ENCODE measurements at regions not wholly inside any gene's neighbourhood (a gene's known extent, or its start where the extent isn't known, plus 50 kb on each side); places are given as distances from the start of the nearest gene placed in this dataset.
"Not testable (repeated sequence)": the region's sequence is repeated elsewhere in the genome, so short reads cannot be mapped to it uniquely, and the experiment has no call there.

DNA sequence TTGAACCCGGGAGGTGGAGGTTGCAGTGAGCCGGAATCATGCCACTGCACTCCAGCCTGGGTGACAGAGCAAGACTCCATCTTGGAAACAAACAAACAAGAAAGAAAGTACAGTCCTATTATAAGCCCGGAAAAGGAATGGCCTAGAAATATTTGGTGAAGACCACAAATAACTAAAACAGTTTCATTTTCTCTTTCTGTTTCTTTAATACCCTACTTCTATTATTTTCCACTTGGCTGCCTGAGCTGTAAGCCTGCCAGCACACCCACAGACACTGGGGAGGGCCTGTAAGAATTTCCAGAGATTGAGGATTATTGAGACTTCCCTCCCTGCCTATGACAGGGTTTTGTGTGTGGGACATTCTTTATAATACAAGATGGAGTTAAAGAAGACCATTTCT is 188.0 kb upstream of the DCC start:
- DNase-seq (ENCODE audit: low spot score) = no peak
- in situ Hi-C loops (cut with HindIII; ENCODE audit: low sequenced_read_pairs) = no loop called here

DNA sequence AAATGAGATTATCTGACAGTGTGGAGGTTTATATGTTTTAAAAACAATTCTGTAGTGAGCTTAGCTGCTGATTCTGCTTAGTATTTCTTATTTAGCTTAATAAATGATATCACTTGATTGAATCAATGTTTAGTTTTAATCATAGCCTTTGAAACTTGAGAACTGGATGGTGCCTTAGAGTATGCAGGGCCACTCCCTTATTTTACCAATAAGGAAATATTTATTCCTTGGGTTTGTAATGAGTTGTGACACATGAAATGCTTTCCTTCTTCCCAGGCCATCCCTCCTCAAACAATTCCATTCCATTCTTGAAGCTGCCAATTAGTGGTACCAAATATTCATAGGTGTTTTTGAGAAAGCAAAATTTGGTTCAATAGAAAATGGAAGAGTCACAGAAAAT is 183.8 kb upstream of the DCC start:
- in situ Hi-C loops (cut with HindIII; ENCODE audit: low sequenced_read_pairs) = no loop called here
- DNase-seq (ENCODE audit: low spot score) = no peak

DNA sequence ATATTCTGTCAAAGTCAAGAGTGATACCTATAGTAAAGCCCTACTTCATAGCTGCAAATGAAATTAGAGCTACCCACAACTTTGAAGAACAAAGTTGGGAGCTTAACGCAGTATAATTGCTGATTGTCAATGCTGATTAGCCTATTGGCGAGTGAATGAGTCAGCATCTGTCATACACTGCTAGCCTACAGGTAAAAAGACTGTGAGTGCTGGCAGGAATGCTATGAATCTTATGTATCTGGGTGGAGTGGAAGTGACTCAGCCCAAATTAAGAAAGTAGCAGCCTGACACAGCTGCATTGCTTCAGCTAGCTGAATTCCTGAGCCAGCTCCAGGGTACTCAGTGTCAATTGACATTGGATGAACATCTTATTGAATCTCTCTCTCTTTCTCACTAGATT is 179.4 kb upstream of the DCC start:
- DNase-seq (ENCODE audit: low spot score) = no peak

DNA sequence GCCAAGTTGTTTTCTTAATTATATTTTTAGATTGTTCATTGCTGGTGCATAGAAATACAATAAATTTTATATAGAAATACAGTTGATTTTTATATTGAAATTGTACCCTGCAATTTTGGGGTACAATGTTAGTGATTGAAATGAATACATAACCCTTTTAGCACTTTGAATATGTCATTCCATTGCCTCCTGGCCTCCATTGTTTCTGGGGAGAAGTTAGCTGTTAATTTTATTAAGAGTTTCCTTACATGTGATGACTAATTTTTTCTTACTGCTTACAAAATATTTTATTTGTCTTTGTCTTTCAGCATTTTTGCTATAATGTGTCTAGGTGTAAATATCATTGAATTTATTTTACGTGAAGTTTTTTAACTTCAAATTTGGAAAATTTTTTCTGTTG is 176.5 kb upstream of the DCC start:
- in situ Hi-C loops (cut with HindIII; ENCODE audit: low sequenced_read_pairs) = no loop called here
- DNase-seq (ENCODE audit: low spot score) = no peak

More for the DNA sequence above, 179.4 kb upstream of the DCC start:
- in situ Hi-C loops (cut with HindIII; ENCODE audit: low sequenced_read_pairs) = no loop called here

DNA sequence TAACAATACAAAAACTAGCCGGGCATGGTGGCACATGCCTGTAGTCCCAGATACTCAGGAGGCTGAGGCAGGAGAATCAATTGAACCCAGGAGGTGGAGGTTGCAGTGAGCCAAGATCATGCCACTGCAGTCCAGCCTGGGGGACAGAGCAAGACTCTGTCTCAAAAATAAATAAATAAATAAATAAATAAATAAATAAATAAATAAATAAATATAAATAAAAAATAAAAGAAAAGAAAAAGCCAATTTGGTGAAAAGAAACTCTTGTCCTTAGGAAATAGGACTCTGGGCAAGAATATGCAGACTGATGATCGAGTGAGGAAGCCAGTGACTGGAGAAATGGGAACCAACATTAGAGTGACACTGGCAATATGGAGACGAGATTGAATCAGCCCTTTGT is 171.9 kb upstream of the DCC start:
- DNase-seq (ENCODE audit: low spot score); in situ Hi-C loops (cut with HindIII; ENCODE audit: low sequenced_read_pairs): not testable (repeated sequence)

DNA sequence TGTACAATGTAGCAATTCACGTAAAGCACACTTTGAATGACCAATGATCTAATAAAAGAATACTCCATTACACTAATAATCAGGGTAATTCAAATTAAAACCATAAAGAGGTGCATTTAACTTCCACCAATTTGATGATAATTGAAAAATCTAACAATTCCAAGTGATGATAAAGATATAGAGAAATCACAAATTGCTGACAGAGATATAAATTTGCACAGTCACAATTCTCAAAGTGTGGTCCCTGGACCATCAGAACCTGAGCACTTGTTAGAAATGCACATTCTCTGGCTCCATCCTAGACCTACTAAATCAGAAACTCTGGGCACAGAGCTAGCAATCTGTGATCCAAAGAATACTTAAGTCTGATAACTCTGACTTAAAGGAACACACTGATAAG is 165.8 kb upstream of the DCC start:
- in situ Hi-C loops (cut with HindIII; ENCODE audit: low sequenced_read_pairs) = no loop called here
- no peak for DNase-seq (ENCODE audit: low spot score)

DNA sequence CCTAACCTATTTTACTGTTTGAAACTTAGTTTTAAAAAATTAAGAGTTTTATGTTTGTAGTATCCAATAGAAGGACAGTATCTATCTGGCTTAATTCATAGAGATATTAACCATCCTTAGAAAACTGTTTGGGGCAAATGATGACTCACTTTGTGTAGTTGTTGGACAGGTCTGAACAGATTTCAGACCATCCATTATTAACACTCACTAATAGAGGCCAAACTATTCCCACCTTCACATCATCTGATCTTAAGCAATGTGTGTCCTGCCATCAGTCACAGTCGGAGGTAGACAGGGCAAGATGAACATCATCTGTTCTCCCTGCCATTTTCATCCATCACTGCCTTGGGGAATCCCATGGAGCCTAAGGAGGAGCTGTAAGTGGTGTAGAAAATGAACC is 164.6 kb upstream of the DCC start:
- no peak for DNase-seq (ENCODE audit: low spot score)
- in situ Hi-C loops (cut with HindIII; ENCODE audit: low sequenced_read_pairs) = no loop called here

DNA sequence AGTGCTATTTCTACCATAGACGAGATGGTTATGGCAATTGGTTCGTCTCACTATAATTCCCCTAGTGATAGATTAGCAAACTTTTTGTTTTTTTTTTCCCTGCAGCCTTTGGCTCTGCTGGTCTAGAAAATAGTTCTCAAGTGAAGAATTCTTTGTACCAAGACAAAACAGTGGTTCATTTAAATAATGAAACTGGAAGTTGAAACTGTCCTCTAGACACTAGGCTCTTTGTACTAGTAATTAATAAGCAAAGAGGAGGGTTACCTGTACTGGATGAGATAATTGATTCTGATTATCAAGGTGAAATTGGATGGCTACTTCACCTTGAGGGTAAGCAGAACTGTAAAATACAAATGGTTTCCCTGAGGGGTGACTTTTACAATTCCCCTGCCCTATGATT is 156.9 kb upstream of the DCC start:
- DNase-seq (ENCODE audit: low spot score) = no peak
- in situ Hi-C loops (cut with HindIII; ENCODE audit: low sequenced_read_pairs) = no loop called here

DNA sequence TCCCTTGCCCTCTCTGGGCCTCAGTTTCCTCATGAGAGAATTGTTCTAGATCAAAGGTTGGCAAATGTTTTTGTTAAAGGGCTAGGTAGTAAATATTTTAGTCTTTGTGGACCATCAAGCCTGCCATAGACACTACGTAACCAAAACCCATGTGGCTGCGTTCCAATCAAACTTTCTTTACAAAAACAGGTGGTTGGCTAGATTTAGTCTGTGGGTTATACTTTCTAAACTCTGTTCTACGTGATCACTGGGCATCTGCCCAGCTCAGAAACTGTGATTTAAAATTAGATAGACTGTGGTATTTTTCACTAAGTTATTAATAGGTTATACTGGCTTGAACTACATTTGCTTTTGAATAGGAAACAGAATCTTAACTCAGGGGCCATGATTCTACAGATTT is 149.8 kb upstream of the DCC start:
- no peak for DNase-seq (ENCODE audit: low spot score)
- in situ Hi-C loops (cut with HindIII; ENCODE audit: low sequenced_read_pairs) = no loop called here

DNA sequence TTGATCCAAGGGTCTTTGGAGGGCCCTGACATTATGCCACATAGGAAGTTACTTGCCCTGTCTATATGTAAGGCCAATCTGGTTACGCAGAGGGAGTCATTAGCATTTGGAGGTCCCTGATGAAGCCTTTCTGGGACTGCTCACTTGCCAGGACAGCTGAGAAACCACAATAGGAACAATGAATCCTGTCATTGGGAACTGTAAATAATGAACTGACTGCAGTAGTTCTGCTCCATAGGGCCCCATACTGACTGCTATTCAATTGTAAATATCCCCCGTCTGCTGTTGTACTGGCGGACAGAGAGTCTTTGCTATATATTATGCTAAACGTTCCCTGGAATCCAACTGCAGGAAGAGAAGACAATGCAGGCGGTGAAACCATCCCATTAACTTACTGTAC is 149.4 kb upstream of the DCC start:
- no peak for DNase-seq (ENCODE audit: low spot score)
- in situ Hi-C loops (cut with HindIII; ENCODE audit: low sequenced_read_pairs) = no loop called here

DNA sequence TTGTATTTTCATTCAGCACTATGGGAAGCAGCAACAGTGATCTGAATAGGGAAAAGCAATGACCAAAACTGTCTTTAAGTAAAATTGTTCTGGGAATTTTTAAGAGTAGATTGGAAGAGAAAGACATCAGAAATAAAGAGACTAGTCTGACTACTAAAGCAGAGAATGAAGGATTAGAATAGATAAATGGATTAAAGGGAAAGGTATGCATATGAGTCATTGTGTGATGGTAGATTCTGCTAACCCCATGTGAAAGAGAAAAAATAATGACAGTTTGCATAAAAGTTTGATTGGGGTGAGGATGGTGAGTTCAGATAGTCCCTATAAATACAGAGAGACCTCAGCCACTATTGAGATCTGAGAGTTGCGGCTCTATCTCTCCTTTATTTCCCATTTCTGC is 139.6 kb upstream of the DCC start:
- in situ Hi-C loops (cut with HindIII; ENCODE audit: low sequenced_read_pairs) = no loop called here

DNA sequence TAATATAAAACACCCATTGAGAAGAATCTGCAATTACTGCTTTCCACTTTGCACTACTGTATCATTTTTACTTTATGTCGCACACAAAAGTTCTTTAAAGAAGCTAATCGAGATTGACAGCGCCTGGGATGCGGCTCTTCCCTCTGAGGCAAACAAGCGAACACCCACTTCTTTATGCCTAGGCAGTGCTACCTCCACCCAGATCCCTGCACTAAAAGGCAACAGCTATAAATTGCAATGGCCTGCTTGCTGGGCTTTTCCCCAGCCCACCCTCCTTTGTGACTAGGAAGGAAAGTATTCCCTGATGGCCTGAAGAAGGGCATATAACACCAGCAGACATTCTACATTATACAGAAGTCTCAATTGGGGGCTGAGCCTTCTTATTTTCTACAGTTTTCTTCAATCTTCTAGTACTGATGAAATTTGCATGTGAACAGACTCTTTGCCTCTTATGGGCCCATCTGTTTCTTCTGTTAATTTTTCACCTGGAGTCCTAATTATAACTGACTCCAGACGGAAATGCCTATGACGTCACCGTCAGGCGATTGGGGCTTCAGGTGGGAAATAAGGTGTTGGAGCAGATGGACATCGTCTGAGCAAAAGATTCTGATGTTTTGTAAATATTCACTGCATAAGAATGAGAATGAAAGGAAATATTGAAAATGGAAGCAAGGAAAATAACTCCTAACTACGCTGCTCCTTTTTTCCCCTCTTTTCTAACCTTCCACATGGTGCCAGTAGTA is 138.9 kb upstream of the DCC start:
- in situ Hi-C loops (cut with HindIII; ENCODE audit: low sequenced_read_pairs) = no loop called here

More for the DNA sequence above, 139.6 kb upstream of the DCC start:
- no peak for DNase-seq (ENCODE audit: low spot score)

DNA sequence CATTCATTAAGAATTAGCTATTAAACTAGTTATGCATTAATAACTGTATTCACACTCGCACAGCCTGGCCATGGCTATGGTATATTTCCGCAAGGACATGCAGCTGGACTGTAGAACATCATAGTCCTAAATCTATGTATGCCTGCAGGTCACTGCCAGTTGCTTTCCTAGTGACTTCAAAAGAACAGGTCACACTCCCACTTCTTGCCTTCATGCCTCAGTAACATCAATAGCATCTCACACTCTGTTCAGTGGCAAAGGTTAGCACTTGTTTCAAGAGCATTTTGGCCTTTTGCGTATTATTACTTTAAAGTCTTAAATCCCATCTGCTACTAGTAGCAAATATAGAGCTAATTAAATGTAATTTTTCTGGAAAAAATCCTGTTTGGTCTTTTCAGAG is 131.4 kb upstream of the DCC start:
- in situ Hi-C loops (cut with HindIII; ENCODE audit: low sequenced_read_pairs) = no loop called here
- no peak for DNase-seq (ENCODE audit: low spot score)

More for the DNA sequence above, 138.9 kb upstream of the DCC start:
- DNase-seq (ENCODE audit: low spot score) = no peak

DNA sequence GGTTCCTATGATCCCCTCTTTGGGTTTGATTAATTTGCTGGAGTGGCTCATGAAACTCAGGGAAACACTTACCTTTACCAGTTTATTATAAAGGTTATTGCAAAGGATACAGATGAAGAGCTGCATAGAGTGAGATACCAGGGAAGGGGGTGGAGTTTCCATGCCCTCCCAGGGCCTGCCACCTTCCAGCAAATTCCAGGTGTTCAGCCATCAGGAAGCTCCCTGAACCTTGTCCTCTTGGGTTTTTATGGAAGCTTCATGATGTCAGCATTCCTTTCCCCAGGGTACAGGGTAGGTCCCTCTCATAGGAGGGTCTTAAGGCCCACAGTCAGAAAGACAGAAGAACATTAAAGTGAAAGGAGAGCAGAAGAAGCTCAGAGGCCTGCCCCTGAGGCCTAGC is 123.9 kb upstream of the DCC start:
- DNase-seq (ENCODE audit: low spot score) = no peak
- in situ Hi-C loops (cut with HindIII; ENCODE audit: low sequenced_read_pairs) = no loop called here

DNA sequence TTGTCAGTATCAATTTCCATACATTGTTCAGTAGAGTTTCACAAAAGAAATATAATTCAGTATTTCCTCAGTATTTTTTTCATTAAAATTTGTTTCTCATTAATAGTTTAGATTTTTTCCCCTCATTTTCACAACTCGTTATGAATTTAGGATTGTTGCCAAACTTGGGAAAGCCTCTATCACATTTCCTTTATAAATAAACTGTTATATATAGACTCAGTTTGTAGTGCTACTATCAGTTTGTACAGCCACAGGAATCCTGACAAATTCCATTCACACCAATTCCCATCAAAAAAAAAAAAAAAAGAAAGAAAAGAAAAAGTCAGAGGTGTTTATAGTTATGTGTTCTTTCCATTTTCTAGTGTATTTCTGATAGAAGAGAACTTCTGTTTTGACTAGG is 123.3 kb upstream of the DCC start:
- in situ Hi-C loops (cut with HindIII; ENCODE audit: low sequenced_read_pairs) = no loop called here
- DNase-seq (ENCODE audit: low spot score) = no peak

DNA sequence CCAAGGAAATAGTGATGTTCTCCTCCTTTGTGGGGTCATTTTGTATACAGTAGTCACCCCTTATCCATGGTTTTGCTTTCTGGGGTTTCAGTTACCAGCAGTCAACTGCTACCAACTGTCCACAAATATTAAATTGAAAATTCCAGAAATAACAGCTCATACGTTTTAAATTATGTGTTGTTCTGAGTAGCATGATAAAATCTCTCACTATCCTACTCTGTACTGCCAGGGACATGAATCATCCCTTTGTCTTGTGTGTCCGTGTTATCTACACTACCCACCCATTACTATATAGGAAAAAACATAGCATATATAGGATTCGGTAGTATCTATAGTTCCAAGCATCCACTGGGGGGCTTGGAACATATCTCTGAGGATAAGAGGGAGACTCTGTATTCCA is 120.9 kb upstream of the DCC start:
- in situ Hi-C loops (cut with HindIII; ENCODE audit: low sequenced_read_pairs) = no loop called here
- DNase-seq (ENCODE audit: low spot score) = no peak

DNA sequence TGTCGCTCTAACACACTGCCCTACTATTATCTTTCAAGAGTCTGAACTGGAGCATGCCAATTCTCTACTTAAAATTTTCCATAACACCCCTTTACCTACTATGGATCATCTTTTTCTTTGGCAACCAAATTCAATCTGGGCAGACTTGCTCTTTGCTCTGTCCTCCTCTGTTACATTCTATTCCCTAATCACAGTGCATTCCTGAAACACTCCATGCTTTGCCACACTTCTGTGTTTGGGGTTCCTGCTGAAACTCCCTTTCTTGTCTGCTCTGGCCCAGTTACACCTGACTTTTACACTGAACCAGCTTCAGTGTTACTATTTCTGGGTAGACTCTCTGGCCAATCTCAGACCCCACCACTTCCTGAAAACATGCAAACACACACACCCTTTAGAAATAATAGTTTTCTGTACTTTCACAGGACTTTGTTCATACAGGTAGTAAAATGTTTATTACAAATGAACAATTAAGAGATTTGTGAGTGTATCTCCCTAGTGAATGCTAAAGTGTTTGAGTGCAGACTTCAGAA is 119.9 kb upstream of the DCC start:
- in situ Hi-C loops (cut with HindIII; ENCODE audit: low sequenced_read_pairs) = no loop called here

DNA sequence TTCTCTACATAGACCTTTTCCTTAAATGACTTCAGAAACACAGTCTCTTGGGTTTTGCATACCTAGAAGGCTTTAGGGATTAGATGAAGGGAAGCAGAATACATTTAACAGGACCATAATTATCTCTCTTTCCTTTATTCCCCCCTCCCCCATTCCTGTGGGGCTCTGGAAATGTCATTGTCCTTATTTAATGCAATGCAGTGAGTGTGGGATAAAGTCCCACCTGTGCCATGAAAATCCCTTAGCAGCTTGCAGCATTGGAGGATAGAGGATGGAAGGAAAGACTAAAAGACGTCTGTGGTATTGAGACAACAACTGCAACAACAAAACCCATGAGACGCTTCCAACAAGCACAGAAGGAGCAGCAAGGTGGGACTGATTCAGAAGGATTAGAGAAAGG is 117.8 kb upstream of the DCC start:
- no peak for DNase-seq (ENCODE audit: low spot score)
- in situ Hi-C loops (cut with HindIII; ENCODE audit: low sequenced_read_pairs) = no loop called here

More for the DNA sequence above, 119.9 kb upstream of the DCC start:
- no peak for DNase-seq (ENCODE audit: low spot score)

DNA sequence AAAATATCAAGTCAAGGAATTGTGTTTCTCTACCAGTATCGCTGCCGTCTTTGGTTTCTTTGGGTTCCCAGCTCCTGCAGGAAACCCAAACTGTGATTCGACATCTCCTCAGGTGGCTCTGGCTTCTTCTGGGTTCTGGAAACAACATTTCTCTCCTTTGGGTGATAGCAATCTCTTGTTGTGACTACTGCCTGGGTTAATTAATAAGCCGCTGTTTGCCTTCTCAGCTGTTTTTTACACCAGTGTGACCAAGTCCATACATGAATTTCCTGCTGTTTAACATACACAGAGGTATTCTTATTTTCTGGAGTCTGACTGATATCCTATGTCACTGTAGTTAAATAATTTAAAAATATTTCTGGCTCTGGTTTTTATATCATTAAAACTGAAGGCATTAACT is 112.5 kb upstream of the DCC start:
- no peak for DNase-seq (ENCODE audit: low spot score)
- in situ Hi-C loops (cut with HindIII; ENCODE audit: low sequenced_read_pairs) = no loop called here

DNA sequence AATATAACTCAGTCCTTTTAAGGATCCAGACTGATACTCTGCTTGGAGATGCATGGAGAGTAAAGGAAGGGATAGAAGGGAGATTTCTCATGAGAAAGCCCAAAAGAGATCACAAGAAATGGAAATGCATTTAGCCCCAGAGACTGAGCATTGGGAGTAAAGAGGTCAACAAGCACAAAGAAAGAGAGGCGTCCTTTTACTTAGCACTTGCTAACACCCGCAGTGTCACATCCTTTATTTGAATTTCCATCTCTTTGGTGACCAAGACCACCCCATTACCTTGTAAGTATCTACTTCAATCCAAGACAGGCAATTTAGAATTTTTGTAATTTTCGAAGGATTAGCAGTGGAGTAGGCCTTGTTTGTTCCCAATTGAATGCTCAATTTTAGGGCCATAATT is 111.8 kb upstream of the DCC start:
- in situ Hi-C loops (cut with HindIII; ENCODE audit: low sequenced_read_pairs) = no loop called here
- DNase-seq (ENCODE audit: low spot score) = no peak

DNA sequence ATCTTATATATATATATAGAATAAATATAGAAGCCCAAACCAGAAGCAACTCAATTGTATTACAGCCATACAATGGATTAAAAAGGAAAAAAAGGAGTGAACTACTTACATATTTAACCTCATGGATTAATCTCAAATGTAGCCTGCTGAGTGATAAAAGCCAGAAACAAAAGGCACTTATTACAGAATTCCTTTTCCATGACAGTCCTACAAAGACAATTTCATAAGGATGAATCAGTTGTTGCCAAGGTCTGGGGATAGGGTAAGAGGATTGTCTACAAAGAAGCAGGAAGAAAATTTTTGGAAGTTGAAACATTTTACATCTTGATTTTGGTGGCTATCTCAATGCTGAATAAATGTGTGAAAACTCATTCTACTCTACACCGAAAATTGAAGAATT is 103.9 kb upstream of the DCC start:
- DNase-seq (ENCODE audit: low spot score) = no peak
- in situ Hi-C loops (cut with HindIII; ENCODE audit: low sequenced_read_pairs) = no loop called here

All from G401 (cell line).